KMS-11 (cell line): ENCODE measurements at regions not wholly inside any gene's neighbourhood (a gene's known extent, or its start where the extent isn't known, plus 50 kb on each side); places are given as distances from the start of the nearest gene placed in this dataset.
"Not testable (repeated sequence)": the region's sequence is repeated elsewhere in the genome, so short reads cannot be mapped to it uniquely, and the experiment has no call there.

ENCODE experiments used
- H2AFZ ChIP-seq: fragments of 200-600 bp; sonication (generic); 2 replicates; pipeline ENCODE4 v1.6.1; 2016; ENCODE audit warnings: antibody characterized with exemption, mixed run types, low read depth
- H3K27ac ChIP-seq: fragments of 200-600 bp; sonication (generic); 2 replicates; pipeline ENCODE4 v1.6.1; 2016; ENCODE audit warnings: mild to moderate bottlenecking, mixed run types
- H3K27me3 ChIP-seq: fragments of 200-600 bp; sonication (generic); 2 replicates; pipeline ENCODE4 v1.6.1; 2017; ENCODE audit warnings: mild to moderate bottlenecking, low read depth, mixed run types, moderate library complexity; ENCODE audit not compliant: insufficient read depth
- H3K36me3 ChIP-seq: fragments of 200-600 bp; sonication (generic); 2 replicates; pipeline ENCODE4 v1.6.1; 2017; ENCODE audit warnings: mild to moderate bottlenecking, mixed run types; ENCODE audit not compliant: insufficient read depth
- H3K4me1 ChIP-seq: fragments of 200-600 bp; sonication (generic); 2 replicates; pipeline ENCODE4 v1.6.1; 2016; ENCODE audit warnings: mild to moderate bottlenecking, low read depth, mixed run types; ENCODE audit not compliant: poor library complexity, severe bottlenecking
- H3K4me2 ChIP-seq: fragments of 200-600 bp; sonication (generic); 2 replicates; pipeline ENCODE4 v1.7.0; 2016; ENCODE audit warnings: mild to moderate bottlenecking, mixed run types
- H3K4me3 ChIP-seq: fragments of 200-600 bp; sonication (generic); IDR thresholded peaks from 2 replicates; pipeline ENCODE4 v1.6.1; 2017; ENCODE audit warnings: low read depth, low read length, mixed read lengths; ENCODE audit not compliant: insufficient read depth
- H3K79me2 ChIP-seq: fragments of 200-600 bp; sonication (generic); 2 replicates; pipeline ENCODE4 v1.6.1; 2016; ENCODE audit warnings: low read depth, mixed run types; ENCODE audit not compliant: insufficient read depth
- H3K9ac ChIP-seq: fragments of 200-600 bp; sonication (generic); 2 replicates; pipeline ENCODE4 v1.6.1; 2016; ENCODE audit warnings: mild to moderate bottlenecking, mixed run types
- H4K20me1 ChIP-seq: fragments of 200-600 bp; sonication (generic); 2 replicates; pipeline ENCODE4 v1.6.1; 2016; ENCODE audit warnings: mild to moderate bottlenecking, mixed run types; ENCODE audit not compliant: insufficient read depth
- CTCF ChIP-seq: fragments of 200-600 bp; sonication (generic); conservative IDR thresholded peaks from 2 replicates; pipeline ENCODE4 v1.6.1; 2017; ENCODE audit warnings: low read depth, mild to moderate bottlenecking, antibody characterized with exemption, low read length, moderate library complexity, mixed read lengths

DNA sequence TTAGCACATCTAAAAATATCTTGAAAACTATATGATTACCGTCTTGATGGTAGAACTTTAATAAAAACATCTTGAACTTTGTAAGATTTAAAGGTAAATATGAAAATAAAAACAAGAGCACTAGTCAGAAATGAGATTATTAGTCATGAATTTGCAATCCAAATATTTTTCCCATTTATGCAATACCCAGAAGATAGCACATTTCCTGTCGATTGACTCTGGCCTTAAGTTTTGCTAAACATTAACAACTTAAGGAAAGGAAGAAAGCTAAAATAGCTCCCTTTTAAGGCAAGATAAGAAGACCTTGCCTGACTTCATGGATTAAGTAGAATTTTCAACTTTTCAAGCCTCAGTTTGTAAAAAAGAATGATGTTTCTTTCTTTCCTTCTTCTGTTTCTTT, 1374.7 kb upstream of the RAG2 start:
- no peaks in the 10 kb centered on the region for H3K4me1 ChIP-seq
- no peaks in the 10 kb centered on the region for H4K20me1 ChIP-seq
- no peaks in the 10 kb centered on the region for H3K27me3 ChIP-seq
- H3K4me2 ChIP-seq: no peak overlapping the region
- H2AFZ ChIP-seq: no peak overlapping the region
- no peak overlapping the region for H3K27ac ChIP-seq
- no peak overlapping the region for H3K9ac ChIP-seq
- H3K36me3 ChIP-seq: no peaks in the 10 kb centered on the region
- TF ChIP-seq CTCF: no peak
- H3K4me3 ChIP-seq: no peak overlapping the region
- H3K79me2 ChIP-seq: no peaks in the 10 kb centered on the region

- H3K4me1 ChIP-seq, H3K4me2 ChIP-seq, H4K20me1 ChIP-seq, H3K4me3 ChIP-seq, H3K36me3 ChIP-seq, H3K79me2 ChIP-seq, H3K27ac ChIP-seq, H3K27me3 ChIP-seq, H3K9ac ChIP-seq, H2AFZ ChIP-seq: not testable (repeated sequence)
These were observed 1371.3 kb upstream of the RAG2 start for GRCh38 chr11:37969336-37969735.

DNA sequence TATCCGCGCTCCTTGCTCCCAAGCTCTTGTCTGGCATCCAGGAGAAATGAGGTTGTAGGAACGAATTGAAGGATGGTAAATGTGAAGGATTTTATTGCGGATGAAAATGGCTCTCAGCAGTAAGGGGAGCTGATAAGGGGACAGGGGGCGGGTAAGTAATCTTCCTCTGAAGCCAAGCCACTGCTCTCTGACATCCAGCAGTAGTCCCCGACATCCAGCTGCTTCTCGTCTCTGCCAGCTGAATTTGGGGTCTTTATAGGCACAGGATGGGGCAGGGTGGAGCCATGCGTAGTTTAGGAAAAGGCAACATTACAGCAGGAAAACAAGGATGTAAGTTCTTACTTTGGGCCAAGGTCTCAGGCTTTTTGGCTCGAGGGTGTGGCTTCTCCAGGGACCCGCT, 1370.1 kb upstream of the RAG2 start:
- H3K4me1 ChIP-seq: no peaks in the 10 kb centered on the region
- TF ChIP-seq CTCF: no peak

DNA sequence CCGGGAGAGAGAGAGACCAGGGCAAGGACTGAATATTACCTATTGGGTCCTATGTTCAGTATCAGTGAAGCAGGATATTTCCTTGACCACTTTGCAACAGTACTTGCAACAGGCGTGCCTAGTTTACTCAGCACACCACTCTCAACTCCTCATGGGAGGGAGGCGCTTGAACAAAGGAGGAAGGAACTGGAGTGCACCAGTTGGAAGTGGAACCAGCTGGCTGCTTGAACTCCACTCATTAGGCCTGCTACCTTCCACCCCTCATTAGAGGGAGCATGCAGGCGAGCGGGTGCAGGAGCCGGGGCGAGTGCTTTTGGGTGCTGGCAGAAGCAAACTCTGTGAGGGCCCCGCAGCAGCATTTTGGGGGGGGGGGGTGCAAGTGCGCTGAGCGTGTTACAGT, 1369.6 kb upstream of the RAG2 start:
- Histone ChIP-seq H3K4me2 (no peak overlapping the region), H4K20me1 (no peaks in the 10 kb centered on the region), H3K9ac (no peak overlapping the region), H2AFZ (no peak overlapping the region), H3K4me3 (no peak overlapping the region), H3K27ac (no peak overlapping the region), H3K36me3 (no peaks in the 10 kb centered on the region), H3K27me3 (no peaks in the 10 kb centered on the region), H3K4me1 (no peaks in the 10 kb centered on the region), H3K79me2 (no peaks in the 10 kb centered on the region)
- TF ChIP-seq CTCF: no peak

More for the DNA sequence above, 1370.1 kb upstream of the RAG2 start:
- H3K36me3 ChIP-seq: no peaks in the 10 kb centered on the region
- no peak overlapping the region for H2AFZ ChIP-seq
- no peaks in the 10 kb centered on the region for H4K20me1 ChIP-seq
- H3K27ac ChIP-seq: no peak overlapping the region
- no peaks in the 10 kb centered on the region for H3K27me3 ChIP-seq
- H3K9ac ChIP-seq: no peak overlapping the region
- no peak overlapping the region for H3K4me3 ChIP-seq
- H3K79me2 ChIP-seq: no peaks in the 10 kb centered on the region
- no peak overlapping the region for H3K4me2 ChIP-seq

GRCh38 chr11:37963440-37963839, 1365.4 kb upstream of the RAG2 start:
- H3K4me1 ChIP-seq: no peaks in the 10 kb centered on the region
- no peak overlapping the region for H3K4me3 ChIP-seq
- no peaks in the 10 kb centered on the region for H3K27me3 ChIP-seq
- H3K27ac ChIP-seq: no peak overlapping the region
- TF ChIP-seq CTCF: no peak
- no peaks in the 10 kb centered on the region for H3K36me3 ChIP-seq
- no peak overlapping the region for H3K4me2 ChIP-seq
- H4K20me1 ChIP-seq: no peaks in the 10 kb centered on the region
- no peaks in the 10 kb centered on the region for H3K79me2 ChIP-seq
- no peak overlapping the region for H3K9ac ChIP-seq
- no peak overlapping the region for H2AFZ ChIP-seq
